GM19035 (cell line): ENCODE measurements at regions not wholly inside any gene's neighbourhood (a gene's known extent, or its start where the extent isn't known, plus 50 kb on each side); places are given as distances from the start of the nearest gene placed in this dataset.

ENCODE experiments used
- ATAC-seq: cut with Tn5 transposase; IDR thresholded peaks from one replicate; pipeline ENCODE4 v1.9.1; 2021; ENCODE audit not compliant: unreplicated experiment

DNA sequence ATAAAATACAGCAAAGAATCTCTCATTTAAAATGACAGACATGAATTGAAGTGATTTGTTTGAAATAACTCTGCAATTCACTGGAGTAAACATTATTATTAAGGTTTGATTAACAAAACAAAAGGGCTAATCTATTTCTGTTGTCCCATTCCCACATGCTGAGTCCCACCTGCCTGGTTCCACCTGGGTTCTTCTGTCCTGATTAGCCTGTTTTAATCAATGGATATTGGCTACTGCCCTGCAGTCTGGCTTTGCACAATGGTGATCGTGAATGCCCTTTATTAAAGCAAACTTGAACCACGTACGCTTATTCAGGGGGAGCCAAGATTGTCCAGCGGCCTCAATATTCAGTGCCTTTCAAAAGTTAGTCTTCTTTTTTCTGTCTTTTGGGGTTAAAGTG lies 72.8 kb upstream of the CDH19 start:
- no peak for ATAC-seq

DNA sequence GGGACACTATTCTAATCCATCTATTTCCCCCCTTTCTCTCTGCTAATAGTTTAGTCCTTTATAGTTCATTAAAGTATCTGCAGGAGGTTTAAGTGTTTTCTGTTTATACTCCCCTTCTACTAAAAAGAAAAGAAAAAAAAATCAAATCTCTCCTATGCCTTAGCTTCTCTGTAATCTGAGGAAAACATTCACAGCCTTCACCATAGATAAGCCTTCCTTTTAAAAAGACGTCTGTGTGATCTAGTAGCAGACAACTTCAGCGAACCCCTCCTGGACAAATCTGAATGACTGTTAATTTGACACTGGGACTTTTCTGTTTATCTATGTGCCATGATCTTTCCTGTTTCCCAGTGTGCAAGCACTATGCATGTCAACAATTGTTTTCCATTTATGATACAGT lies 70.4 kb upstream of the CDH19 start:
- no peak for ATAC-seq

DNA sequence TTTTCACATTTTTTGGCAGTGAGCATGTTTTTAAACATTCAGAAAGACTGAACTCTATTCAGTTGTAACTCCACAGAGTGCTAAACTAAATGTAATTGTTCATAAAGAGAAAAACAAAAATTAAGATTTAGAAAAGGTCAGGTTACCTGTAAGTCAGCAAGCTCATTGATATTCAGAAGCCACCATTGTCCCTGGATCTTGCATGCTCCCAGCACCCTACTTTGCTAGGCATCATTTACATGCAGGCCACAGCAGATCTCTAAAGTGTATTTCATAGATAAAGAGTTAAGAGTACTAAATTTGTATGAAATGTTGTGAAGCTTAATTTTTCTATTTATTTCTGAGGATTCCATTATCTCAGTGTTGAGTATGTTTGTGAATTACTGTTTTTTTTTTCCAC lies 64.8 kb upstream of the CDH19 start:
- no peak for ATAC-seq

DNA sequence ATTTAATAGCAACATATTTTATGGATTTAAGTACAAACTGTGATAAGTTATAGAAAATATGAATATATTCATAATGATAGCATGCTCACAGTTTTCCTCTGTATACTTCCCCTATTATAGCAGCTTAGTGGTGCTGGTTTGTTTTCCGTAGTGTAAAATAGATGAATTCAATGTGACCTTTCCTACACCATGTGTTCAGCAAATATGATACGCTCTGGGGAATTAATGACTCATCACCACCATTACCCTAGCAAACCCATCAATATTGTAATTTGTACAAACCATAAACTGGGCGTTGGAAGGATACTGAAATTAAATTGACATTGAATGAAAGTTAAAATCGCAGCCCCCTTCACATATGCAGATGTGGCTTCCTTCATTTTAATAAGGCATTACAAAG lies 58.7 kb upstream of the CDH19 start:
- no peak for ATAC-seq

DNA sequence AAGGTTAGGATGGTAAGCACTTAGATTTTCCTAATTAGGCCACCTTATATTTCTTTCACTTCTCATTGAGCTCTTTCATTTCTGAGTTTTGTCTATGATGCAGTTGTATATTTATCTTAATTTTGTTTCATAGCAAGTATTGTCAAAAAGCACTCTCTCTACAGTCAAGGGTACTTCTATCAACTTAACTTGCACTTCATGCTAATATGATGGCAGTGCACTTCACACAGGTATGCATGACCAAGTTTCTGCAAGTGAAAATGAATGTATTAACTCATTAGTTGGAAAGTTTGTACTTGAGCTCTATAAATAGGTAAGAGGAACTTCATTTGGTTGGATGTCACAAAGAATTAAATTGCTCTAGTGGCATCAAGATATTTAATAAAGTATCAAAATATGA lies 51.5 kb upstream of the CDH19 start:
- ATAC-seq = no peak
